Activated T-helper 2 cell treated with anti-CD3 and anti-CD28 coated beads, Interferon-gamma antibody, Interleukin-2, Interleukin-4, amounts not matched to agents 10 μg/mL and 5 μg/mL and 100 μg/mL, durations not matched to agents 14 hours and 24 hours and 36 hours (primary cell): ENCODE measurements at regions not wholly inside any gene's neighbourhood (a gene's known extent, or its start where the extent isn't known, plus 50 kb on each side); places are given as distances from the start of the nearest gene placed in this dataset.

Experiments used
- DNase-seq: peaks from one replicate; pipeline ENCODE4 v3.0.0; 2021; ENCODE audit warnings: low spot score
- H3K27ac Mint-ChIP-seq: one replicate; pipeline ENCODE4 v1.8.0; 2021; ENCODE audit warnings: mixed read lengths
- H3K27me3 Mint-ChIP-seq: one replicate; pipeline ENCODE4 v1.8.0; 2021; ENCODE audit warnings: low read depth, mixed read lengths
- H3K36me3 Mint-ChIP-seq: one replicate; pipeline ENCODE4 v1.8.0; 2021; ENCODE audit warnings: low read depth, mixed read lengths
- H3K4me1 Mint-ChIP-seq: one replicate; pipeline ENCODE4 v1.8.0; 2021; ENCODE audit warnings: low read depth, mixed read lengths
- H3K4me3 Mint-ChIP-seq: one replicate; pipeline ENCODE4 v1.8.0; 2021; ENCODE audit warnings: low read depth, mild to moderate bottlenecking, moderate library complexity, mixed read lengths
- H3K9me3 Mint-ChIP-seq: one replicate; pipeline ENCODE4 v1.8.0; 2021; ENCODE audit warnings: mixed read lengths
- intact Hi-C: fragments of 100-400 bp; cut with micrococcal nuclease; formaldehyde crosslinking; loops from one replicate; pipeline ENCODE4 v1.15.1; 2023

DNA sequence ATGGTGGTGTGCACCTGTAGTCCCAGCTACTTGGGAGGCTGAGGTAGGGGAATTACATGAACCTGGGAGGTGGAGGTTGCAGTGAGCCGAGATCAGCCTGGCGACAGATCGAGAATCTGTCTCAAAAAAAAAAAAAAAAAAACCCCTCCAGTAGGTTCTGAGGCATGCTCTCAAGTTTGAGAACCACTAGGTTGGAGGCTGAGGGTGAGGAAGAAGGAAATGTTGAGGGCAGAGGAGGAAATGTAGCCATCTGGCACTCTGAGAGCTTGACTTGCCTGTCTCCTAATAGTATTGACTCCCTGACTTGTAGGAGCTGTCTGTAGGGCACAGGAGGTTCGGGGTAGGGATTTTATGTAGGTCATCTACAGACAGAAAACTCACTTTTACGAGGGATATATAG is 204.6 kb downstream of the OPA1 start:
- Mint-ChIP-seq H3K9me3 (no peaks in the 10 kb centered on the region), H3K36me3 (no peaks in the 10 kb centered on the region), H3K27me3 (peaks cover 32% of the 10 kb centered on the region), H3K4me3 (no peak overlapping the region), H3K4me1 (no peaks in the 10 kb centered on the region), H3K27ac (no peak overlapping the region)
- intact Hi-C loops, result no loop called here
- DNase-seq, result no peak

GRCh38 chr3:193798051-193798450 is 205.0 kb downstream of the OPA1 start:
- no peak for DNase-seq
- H3K9me3 Mint-ChIP-seq, result no peaks in the 10 kb centered on the region
- intact Hi-C loops, result no loop called here
- no peaks in the 10 kb centered on the region for H3K4me1 Mint-ChIP-seq
- no peaks in the 10 kb centered on the region for H3K36me3 Mint-ChIP-seq
- H3K27ac Mint-ChIP-seq, result no peak overlapping the region
- H3K27me3 Mint-ChIP-seq, result peaks cover 33% of the 10 kb centered on the region
- no peak overlapping the region for H3K4me3 Mint-ChIP-seq

DNA sequence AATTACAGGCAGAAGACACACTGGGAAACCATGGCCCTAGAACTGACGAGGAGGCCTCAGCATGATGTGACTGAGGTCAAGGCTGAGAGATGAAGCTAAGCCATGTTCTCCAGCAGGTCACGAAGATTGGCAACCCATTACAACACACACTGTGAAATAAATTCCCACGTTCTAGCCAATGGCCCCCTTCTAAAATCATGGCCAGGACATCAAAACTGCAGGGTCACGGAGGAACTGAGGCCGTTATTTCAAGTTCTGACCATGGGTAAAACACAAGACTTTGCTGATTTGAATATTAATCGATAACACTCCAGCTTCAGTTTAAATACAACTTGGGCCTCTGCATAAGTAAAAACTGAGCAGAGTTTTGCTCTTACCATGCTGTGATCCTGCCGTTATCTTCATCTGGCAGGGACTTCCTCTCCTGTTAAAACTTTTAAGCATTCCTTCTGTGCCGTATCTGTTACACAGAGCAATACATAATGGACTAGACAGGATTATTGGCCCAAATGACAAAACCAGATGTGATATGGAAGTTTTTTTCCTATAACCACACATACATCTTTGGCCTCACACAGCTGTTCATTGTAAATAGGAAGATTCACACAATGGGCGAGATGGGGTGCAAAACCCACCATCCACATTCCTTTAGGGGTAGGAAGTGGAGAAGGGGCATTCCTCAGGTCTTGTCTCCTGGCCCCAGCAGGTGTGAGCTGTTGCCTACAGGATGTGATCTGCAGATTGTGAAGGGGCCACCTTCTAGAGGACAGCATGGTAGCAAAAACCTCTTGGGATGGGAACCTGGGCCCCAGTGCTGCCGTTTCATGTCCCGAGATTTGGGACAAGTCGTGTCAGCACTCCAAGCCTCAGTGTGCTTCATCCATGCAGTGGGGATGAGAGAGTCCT is 207.4 kb downstream of the OPA1 start:
- DNase-seq, result no peak
- intact Hi-C loops, result no loop called here
- Mint-ChIP-seq H3K4me3 (no peak overlapping the region), H3K27me3 (peaks cover 23% of the 10 kb centered on the region), H3K27ac (no peak overlapping the region), H3K36me3 (no peaks in the 10 kb centered on the region), H3K4me1 (no peaks in the 10 kb centered on the region), H3K9me3 (no peaks in the 10 kb centered on the region)

- no peak for DNase-seq
- Mint-ChIP-seq H3K9me3 (no peaks in the 10 kb centered on the region), H3K27me3 (peaks cover 23% of the 10 kb centered on the region), H3K4me3 (no peak overlapping the region), H3K27ac (no peak overlapping the region), H3K4me1 (no peaks in the 10 kb centered on the region), H3K36me3 (no peaks in the 10 kb centered on the region)
- intact Hi-C loops, result no loop called here
Measured at GRCh38 chr3:193801097-193801496, 208.1 kb downstream of the OPA1 start.

DNA sequence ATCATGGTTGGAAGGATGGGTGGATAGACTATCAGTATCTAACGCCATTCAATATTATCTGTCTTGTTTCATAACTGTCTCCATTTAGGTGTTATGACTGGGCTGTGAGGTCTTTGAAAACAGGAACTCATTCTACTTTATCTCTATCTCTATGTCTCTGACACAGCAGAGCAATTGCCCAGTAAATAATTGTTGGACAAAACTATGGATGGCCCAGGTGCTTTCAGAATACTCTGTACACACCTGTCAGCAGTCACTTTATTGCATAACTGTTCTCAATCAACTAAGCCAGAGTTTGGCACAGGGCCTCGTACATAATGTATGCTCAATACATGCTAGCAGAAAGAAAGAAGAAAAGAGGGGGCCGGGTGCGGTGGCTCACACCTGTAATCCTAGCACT is 210.3 kb downstream of the OPA1 start:
- no peak for DNase-seq
- no peak overlapping the region for H3K4me3 Mint-ChIP-seq
- intact Hi-C loops, result no loop called here
- H3K9me3 Mint-ChIP-seq, result no peaks in the 10 kb centered on the region
- H3K27ac Mint-ChIP-seq, result no peak overlapping the region
- peaks cover 34% of the 10 kb centered on the region for H3K27me3 Mint-ChIP-seq
- H3K4me1 Mint-ChIP-seq, result no peaks in the 10 kb centered on the region
- H3K36me3 Mint-ChIP-seq, result no peaks in the 10 kb centered on the region

DNA sequence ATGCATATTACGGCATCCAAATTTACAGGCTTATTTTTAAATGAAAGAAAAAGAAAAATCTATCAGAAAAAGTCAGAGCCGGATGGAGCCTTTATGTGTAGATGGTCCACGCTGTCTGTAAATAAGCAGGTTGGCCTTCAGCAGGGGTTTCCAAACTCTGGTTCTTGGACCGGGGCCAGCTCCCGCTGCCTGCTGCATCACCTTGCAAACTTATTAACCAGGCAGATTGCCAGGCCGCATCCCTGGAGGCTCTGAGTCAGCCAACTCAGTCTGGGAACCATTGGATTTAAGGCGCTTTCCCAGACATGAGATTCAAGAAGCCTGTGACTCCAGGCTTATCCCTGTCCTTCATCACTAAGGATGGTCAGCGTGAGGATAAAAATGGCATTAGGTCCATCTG is 212.4 kb downstream of the OPA1 start:
- no peak overlapping the region for H3K27ac Mint-ChIP-seq
- no peaks in the 10 kb centered on the region for H3K9me3 Mint-ChIP-seq
- H3K4me1 Mint-ChIP-seq, result no peaks in the 10 kb centered on the region
- H3K27me3 Mint-ChIP-seq, result peaks cover 40% of the 10 kb centered on the region
- DNase-seq, result no peak
- H3K4me3 Mint-ChIP-seq, result no peak overlapping the region
- intact Hi-C loops, result no loop called here
- H3K36me3 Mint-ChIP-seq, result no peaks in the 10 kb centered on the region

GRCh38 chr3:193808317-193808716 is 215.3 kb downstream of the OPA1 start:
- DNase-seq, result no peak
- Mint-ChIP-seq H3K36me3 (no peaks in the 10 kb centered on the region), H3K27me3 (peaks cover 35% of the 10 kb centered on the region), H3K27ac (no peak overlapping the region), H3K4me3 (no peak overlapping the region), H3K4me1 (no peaks in the 10 kb centered on the region), H3K9me3 (no peaks in the 10 kb centered on the region)
- intact Hi-C loops, result no loop called here

DNA sequence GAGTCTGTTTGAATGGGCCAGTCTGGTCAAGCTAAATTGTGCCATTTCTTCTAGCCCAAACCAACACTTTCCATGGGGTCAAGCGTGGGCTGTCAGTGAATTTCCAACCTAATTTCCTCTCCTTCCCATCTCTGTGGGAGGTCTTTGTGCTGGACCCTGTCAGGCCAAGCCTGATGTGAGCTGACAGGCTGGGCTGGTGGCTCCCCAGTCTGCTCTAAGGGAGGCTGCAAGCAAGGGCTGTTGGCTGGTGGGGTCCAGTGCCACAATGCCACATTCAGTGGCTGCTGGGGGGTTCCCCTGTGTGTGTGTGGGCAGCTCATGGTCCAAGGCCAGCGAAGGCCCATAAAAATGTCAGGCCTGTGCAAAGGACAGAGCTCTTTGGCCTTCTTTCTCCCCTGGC is 216.1 kb downstream of the OPA1 start:
- H3K27ac Mint-ChIP-seq, result no peak overlapping the region
- H3K36me3 Mint-ChIP-seq, result no peaks in the 10 kb centered on the region
- peaks cover 33% of the 10 kb centered on the region for H3K27me3 Mint-ChIP-seq
- no peaks in the 10 kb centered on the region for H3K9me3 Mint-ChIP-seq
- H3K4me1 Mint-ChIP-seq, result no peaks in the 10 kb centered on the region
- no peak overlapping the region for H3K4me3 Mint-ChIP-seq
- intact Hi-C loops, result no loop called here
- DNase-seq, result no peak

DNA sequence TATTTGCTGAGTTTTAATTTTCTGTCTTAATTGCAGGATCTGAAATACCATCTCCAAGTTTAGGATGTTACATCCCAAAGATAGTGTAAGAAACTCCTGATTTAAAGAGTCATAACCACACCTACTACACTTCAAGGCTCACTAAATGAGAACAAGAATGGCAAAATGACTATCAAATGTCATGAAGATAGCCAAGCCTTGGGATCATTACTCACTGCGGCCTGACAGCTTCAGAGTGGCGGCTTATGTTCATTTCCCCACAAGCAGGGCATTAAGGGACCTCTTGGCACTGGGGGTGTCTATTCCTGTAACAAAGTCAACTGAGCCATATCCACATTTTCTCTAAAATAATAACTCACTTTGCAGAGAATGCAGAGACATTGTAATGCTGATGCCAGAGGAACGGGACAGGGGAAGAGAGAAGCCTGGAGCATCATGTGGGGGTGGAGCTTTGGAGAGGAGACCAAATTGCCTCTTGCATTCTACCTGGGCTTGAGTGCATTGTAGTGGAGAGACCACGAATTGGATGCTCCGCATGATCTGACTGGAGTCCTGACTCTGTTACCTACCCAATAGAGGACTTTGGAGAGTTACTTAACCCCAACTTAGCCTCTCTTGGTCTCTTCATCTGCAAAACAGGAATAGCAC is 219.2 kb downstream of the OPA1 start:
- intact Hi-C loops, result no loop called here
- no peak for DNase-seq
- Mint-ChIP-seq H3K27me3 (peaks cover 19% of the 10 kb centered on the region), H3K27ac (no peak overlapping the region), H3K9me3 (no peaks in the 10 kb centered on the region), H3K4me3 (no peak overlapping the region), H3K4me1 (no peaks in the 10 kb centered on the region), H3K36me3 (no peaks in the 10 kb centered on the region)

DNA sequence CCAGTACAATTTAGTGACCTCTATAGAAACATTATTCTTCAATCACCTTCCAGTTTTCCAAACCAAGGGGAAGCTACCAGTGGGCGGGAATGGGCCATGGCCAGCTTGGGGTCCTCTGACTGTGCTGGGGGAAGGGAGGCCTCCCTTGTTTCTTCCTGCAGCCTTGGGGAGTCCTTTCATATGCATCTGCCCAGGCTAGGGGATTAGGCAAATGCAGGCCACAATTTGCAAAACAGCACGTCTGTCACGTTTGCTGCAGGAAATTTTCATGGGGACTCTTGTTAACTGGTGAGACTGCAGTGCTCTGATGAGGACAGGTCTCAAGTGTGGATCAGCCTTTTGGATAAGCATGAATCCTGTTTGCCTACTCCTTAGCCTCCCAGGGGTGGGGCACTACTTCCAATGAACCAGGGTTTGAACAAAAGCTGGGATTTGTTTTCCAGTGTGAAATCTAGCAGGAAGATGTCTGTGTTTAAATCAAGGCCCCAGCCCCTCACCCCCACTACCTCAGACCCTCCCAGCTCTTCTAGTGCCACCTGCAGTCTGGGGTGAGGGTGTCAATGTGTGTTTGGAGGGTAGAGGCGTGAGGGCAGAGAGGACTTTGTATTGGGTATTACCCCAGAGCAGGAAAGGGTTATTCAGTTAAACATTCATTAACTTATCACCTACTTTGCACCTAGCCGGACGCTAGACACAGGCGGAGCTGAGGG is 219.9 kb downstream of the OPA1 start:
- intact Hi-C loops, result no loop called here

DNA sequence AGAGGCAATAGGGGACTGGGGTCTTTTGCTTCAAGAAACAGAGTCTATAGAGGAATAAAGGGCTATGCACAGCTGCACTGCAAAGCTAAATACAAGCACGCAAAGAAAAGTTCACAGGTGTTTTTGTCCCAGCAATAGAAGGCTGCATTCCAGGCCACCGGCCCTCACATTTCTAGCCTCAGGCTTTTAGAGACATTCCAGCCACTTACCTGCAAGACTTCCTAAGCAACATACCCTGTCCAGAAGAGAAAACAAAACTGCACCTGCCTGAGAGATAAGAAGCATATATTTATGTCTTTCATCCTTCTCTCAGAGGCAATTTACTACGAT is 220.5 kb downstream of the OPA1 start:
- Mint-ChIP-seq H3K4me1 (no peaks in the 10 kb centered on the region), H3K4me3 (no peak overlapping the region), H3K27me3 (peaks cover 12% of the 10 kb centered on the region), H3K9me3 (no peaks in the 10 kb centered on the region), H3K27ac (no peak overlapping the region), H3K36me3 (no peaks in the 10 kb centered on the region)
- no peak for DNase-seq
- intact Hi-C loops, result no loop called here

More for the DNA sequence above, 219.9 kb downstream of the OPA1 start:
- Mint-ChIP-seq H3K9me3 (no peaks in the 10 kb centered on the region), H3K4me3 (no peak overlapping the region), H3K4me1 (no peaks in the 10 kb centered on the region), H3K27me3 (peaks cover 14% of the 10 kb centered on the region), H3K27ac (no peak overlapping the region), H3K36me3 (no peaks in the 10 kb centered on the region)
- no peak for DNase-seq

GRCh38 chr3:193814166-193814892 is 221.3 kb downstream of the OPA1 start:
- no peak overlapping the region for H3K4me3 Mint-ChIP-seq
- no peaks in the 10 kb centered on the region for H3K36me3 Mint-ChIP-seq
- intact Hi-C loops, result no loop called here
- no peaks in the 10 kb centered on the region for H3K9me3 Mint-ChIP-seq
- peaks cover 9% of the 10 kb centered on the region for H3K27me3 Mint-ChIP-seq
- DNase-seq, result no peak
- no peak overlapping the region for H3K27ac Mint-ChIP-seq
- no peaks in the 10 kb centered on the region for H3K4me1 Mint-ChIP-seq
